ENCODE measurements at regions not wholly inside any gene's neighbourhood (a gene's known extent, or its start where the extent isn't known, plus 50 kb on each side); places are given as distances from the start of the nearest gene placed in this dataset.

DNA sequence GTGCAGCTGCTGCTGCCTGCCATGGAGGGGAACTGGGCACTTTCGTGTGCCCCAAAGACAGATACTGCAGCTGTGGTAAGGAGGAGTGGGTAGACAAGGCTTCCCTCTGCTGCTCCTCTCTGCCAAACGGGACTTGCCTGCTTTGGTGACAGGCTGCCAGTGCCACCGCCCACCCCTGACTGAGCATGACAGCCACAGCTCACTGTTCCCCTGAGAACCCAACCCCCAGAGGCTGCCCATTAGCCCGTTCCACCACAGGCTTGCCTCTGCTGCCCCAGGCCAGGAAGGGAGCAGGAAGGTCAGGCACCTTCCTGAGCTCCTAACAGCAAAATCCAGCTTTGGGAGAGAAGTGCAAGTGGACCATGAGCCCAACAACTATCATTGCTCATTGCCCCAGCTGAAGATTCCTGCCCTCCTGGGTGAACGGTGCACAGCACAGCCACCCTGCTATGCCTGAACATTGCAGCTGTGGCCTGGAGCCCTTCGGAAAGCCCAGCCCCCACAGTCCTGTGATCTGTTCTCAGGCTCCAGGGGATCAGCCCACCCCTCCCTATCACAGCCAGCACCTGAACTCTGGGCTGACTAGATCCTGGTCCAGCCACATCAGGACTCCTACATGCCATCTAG, 58.7 kb upstream of the ANTXRL start:
- TF ChIP-seq ZNF202 (tag by site-specific recombination; IDR thresholded peaks at IDR 0.05; ENCODE audit: borderline replicate concordance) (no peak), ZNF501 (tag by site-specific recombination; IDR thresholded peaks at IDR 0.05) (no peak), ZNF274 (IDR thresholded peaks at IDR 0.05; ENCODE audit: low read length) (no peak), ZNF274 (tag by site-specific recombination; IDR thresholded peaks at IDR 0.05; ENCODE audit: borderline replicate concordance) (no peak), TRIM28 (IDR thresholded peaks at IDR 0.05; ENCODE audit: borderline replicate concordance, low read length) (no peak), HOXD13 (CRISPR knock-in tag; IDR thresholded peaks at IDR 0.05; ENCODE audit: borderline replicate concordance) (no peak), ZNF548 (tag by site-specific recombination; IDR thresholded peaks at IDR 0.05) (no peak), ZNF510 (tag by site-specific recombination; IDR thresholded peaks at IDR 0.05; ENCODE audit: insufficient replicate concordance) (no peak), ZNF140 (tag by site-specific recombination; IDR thresholded peaks at IDR 0.05) (no peak), ZNF311 (tag by site-specific recombination; IDR thresholded peaks at IDR 0.05; ENCODE audit: borderline replicate concordance) (no peak)
- TF ChIP-seq, protein P1, sequence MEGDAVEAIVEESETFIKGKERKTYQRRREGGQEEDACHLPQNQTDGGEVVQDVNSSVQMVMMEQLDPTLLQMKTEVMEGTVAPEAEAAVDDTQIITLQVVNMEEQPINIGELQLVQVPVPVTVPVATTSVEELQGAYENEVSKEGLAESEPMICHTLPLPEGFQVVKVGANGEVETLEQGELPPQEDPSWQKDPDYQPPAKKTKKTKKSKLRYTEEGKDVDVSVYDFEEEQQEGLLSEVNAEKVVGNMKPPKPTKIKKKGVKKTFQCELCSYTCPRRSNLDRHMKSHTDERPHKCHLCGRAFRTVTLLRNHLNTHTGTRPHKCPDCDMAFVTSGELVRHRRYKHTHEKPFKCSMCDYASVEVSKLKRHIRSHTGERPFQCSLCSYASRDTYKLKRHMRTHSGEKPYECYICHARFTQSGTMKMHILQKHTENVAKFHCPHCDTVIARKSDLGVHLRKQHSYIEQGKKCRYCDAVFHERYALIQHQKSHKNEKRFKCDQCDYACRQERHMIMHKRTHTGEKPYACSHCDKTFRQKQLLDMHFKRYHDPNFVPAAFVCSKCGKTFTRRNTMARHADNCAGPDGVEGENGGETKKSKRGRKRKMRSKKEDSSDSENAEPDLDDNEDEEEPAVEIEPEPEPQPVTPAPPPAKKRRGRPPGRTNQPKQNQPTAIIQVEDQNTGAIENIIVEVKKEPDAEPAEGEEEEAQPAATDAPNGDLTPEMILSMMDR (tag by site-specific recombination; IDR thresholded peaks at IDR 0.05), result no peak

Measured in HEK293 (cell line).